Endothelial cell of umbilical vein (primary cell): ENCODE measurements at regions not wholly inside any gene's neighbourhood (a gene's known extent, or its start where the extent isn't known, plus 50 kb on each side); places are given as distances from the start of the nearest gene placed in this dataset.

ENCODE experiments used
- BruUV-seq: library from RNA; stranded (reverse); fragments of 400-500 nt; replicated peaks from 2 replicates; lab custom pipeline; 2021; lab: Mats Ljungman, UMichigan
- CTCF ChIA-PET: fragments of 300-600, 350-600 bp; sonication (Branson Sonifier 250); formaldehyde crosslinking; loops from one replicate; lab custom pipeline; 2021; ENCODE audit warnings: antibody characterized with exemption, inconsistent platforms; lab: Charles Lee
- POLR2A ChIA-PET: fragments of 300-600, 350-600 bp; sonication (Branson Sonifier 250); formaldehyde crosslinking; loops from one replicate; lab custom pipeline; 2021; ENCODE audit warnings: antibody characterized with exemption, inconsistent platforms; lab: Charles Lee
- DNase-seq: peaks from one replicate; pipeline ENCODE4 v3.0.0-alpha.2; 2011; ENCODE audit warnings: low read depth, low spot score
- FAIRE-seq: peaks from 2 replicates; lab custom pipeline; 2011; peaks lifted over from hg19 to GRCh38; lab: Jason Lieb, UNC
- H2AFZ ChIP-seq: 2 replicates; pipeline ENCODE4 v1.6.0; 2012; ENCODE audit warnings: low read depth, low read length, control low read depth, inconsistent platforms
- H3K27ac ChIP-seq: 2 replicates; pipeline ENCODE4 v1.5.1; 2011; ENCODE audit warnings: low read depth, mild to moderate bottlenecking, control low read depth, low read length, moderate library complexity; ENCODE audit not compliant: insufficient read depth
- H3K27me3 ChIP-seq, 2 experiments: 2 replicates each; pipeline versions ENCODE4 v1.6.0 to v1.6.1; 2011; ENCODE audit warnings: low read length in 2 of 2, mixed read lengths in 1 of 2; ENCODE audit not compliant: control insufficient read depth in 2 of 2, insufficient read depth in 2 of 2
- H3K36me3 ChIP-seq, 2 experiments: 2 replicates in 1 of 2; 3 replicates in 1 of 2; pipeline ENCODE4 v1.5.1; 2011; ENCODE audit warnings: low read length in 2 of 2, mild to moderate bottlenecking in 1 of 2, moderate library complexity in 1 of 2; ENCODE audit not compliant: control insufficient read depth in 2 of 2, insufficient read depth in 2 of 2; ENCODE audit errors: extremely low read depth in 1 of 2
- H3K4me1 ChIP-seq: 3 replicates; pipeline ENCODE4 v1.5.1; 2011; ENCODE audit warnings: mild to moderate bottlenecking, low read length; ENCODE audit not compliant: control insufficient read depth, insufficient read depth; ENCODE audit errors: extremely low read depth
- H3K4me2 ChIP-seq: 2 replicates; pipeline ENCODE4 v1.6.1; 2011; ENCODE audit warnings: low read length, control low read depth, mixed read lengths; ENCODE audit not compliant: insufficient read depth
- H3K4me3 ChIP-seq, 3 experiments: fragments of 200-600 bp in 1 of 3; sonication (generic), shearing (Covaris generic) in 1 of 3; replicated peaks in 1 of 3; 2 replicates each; pipeline ENCODE4 v1.5.1; 2011 to 2016; ENCODE audit warnings: control low read depth in 3 of 3, low read length in 3 of 3, mild to moderate bottlenecking in 2 of 3, inconsistent platforms in 1 of 3, low read depth in 1 of 3, moderate library complexity in 1 of 3; ENCODE audit not compliant: insufficient read depth in 1 of 3
- H3K79me2 ChIP-seq: 2 replicates; pipeline ENCODE4 v1.6.0; 2012; ENCODE audit warnings: low read length, inconsistent platforms; ENCODE audit not compliant: control insufficient read depth, insufficient read depth
- H3K9ac ChIP-seq: replicated peaks from 2 replicates; pipeline ENCODE3; 2011; ENCODE audit warnings: low read length, control low read depth; ENCODE audit not compliant: insufficient read depth; ENCODE audit errors: extremely low read depth
- H3K9me1 ChIP-seq: replicated peaks from 3 replicates; pipeline ENCODE4 v1.6.0; 2011; ENCODE audit warnings: mild to moderate bottlenecking, low read length; ENCODE audit not compliant: control insufficient read depth, insufficient read depth; ENCODE audit errors: extremely low read depth
- H3K9me3 ChIP-seq: replicated peaks from 2 replicates; pipeline ENCODE4 v1.5.1; 2012; ENCODE audit warnings: low read length, inconsistent platforms; ENCODE audit not compliant: control insufficient read depth, insufficient read depth
- H4K20me1 ChIP-seq: replicated peaks from 2 replicates; pipeline ENCODE3; 2011; ENCODE audit warnings: mild to moderate bottlenecking, low read length; ENCODE audit not compliant: control insufficient read depth, insufficient read depth; ENCODE audit errors: extremely low read depth
- EZH2 ChIP-seq: IDR thresholded peaks from 2 replicates; pipeline ENCODE4 v1.6.1; 2012; ENCODE audit warnings: borderline replicate concordance, low read depth, mild to moderate bottlenecking, moderate library complexity, low read length, inconsistent platforms; ENCODE audit not compliant: severe bottlenecking
- FOS ChIP-seq: IDR thresholded peaks from 2 replicates; pipeline ENCODE4 v1.6.1; 2011; ENCODE audit warnings: mild to moderate bottlenecking, low read length, moderate library complexity, borderline replicate concordance; ENCODE audit not compliant: insufficient read depth
- GATA2 ChIP-seq: IDR thresholded peaks from 2 replicates; pipeline ENCODE4 v1.7.0; 2011; ENCODE audit warnings: low read depth, mild to moderate bottlenecking, moderate library complexity, mixed read lengths, low read length; ENCODE audit not compliant: insufficient read length, insufficient read depth
- JUN ChIP-seq: IDR thresholded peaks from 2 replicates; pipeline ENCODE4 v1.6.1; 2011; ENCODE audit warnings: borderline replicate concordance, low read depth; ENCODE audit not compliant: insufficient read length, insufficient read depth
- MAX ChIP-seq: IDR thresholded peaks from 2 replicates; pipeline ENCODE4 v1.6.1; 2011; ENCODE audit not compliant: insufficient read depth, insufficient read length
- MYC ChIP-seq: IDR thresholded peaks from one replicate; pipeline ENCODE4 v1.6.1; 2011; ENCODE audit warnings: mild to moderate bottlenecking, low read depth, low read length
- POLR2A ChIP-seq: IDR thresholded peaks from 2 replicates; pipeline ENCODE4 v1.6.1; 2012; ENCODE audit warnings: low read depth, mild to moderate bottlenecking, control low read depth, low read length
- POLR2AphosphoS5 ChIP-seq: IDR thresholded peaks from 2 replicates; pipeline ENCODE4 v1.6.1; 2012; ENCODE audit warnings: low read depth, mild to moderate bottlenecking, control low read depth, low read length, moderate library complexity; ENCODE audit not compliant: insufficient read depth
- dilution Hi-C: fragments of 300-500 bp; cut with MboI; formaldehyde crosslinking; loops from one replicate; pipeline ENCODE4 v1.15.0; 2019; ENCODE audit warnings: low sequenced_read_pairs; ENCODE audit not compliant: extremely low pct_ligation_motif_present
- intact Hi-C: fragments of 100-400 bp; cut with micrococcal nuclease; formaldehyde crosslinking; loops from one replicate; pipeline ENCODE4 v1.10.0; 2022
- TF ChIP-seq, protein P1 (sequence below), 2 donors: IDR thresholded peaks; 1 replicate in 1 of 2; 2 replicates in 1 of 2; pipeline ENCODE4 v1.5.1; 2011; ENCODE audit warnings: low read length in 2 of 2, mild to moderate bottlenecking in 2 of 2, moderate library complexity in 2 of 2, control low read depth in 1 of 2, inconsistent platforms in 1 of 2, low read depth in 1 of 2; ENCODE audit not compliant: insufficient read depth in 1 of 2; ENCODE audit errors: extremely low read depth in 1 of 2

GRCh38 chr20:7161690-7162089, 394.2 kb downstream of the BMP2 start:
- TF ChIP-seq GATA2 (no peak), MYC (no peak), MAX (no peak), POLR2AphosphoS5 (no peak)
- TF ChIP-seq, protein P1, sequence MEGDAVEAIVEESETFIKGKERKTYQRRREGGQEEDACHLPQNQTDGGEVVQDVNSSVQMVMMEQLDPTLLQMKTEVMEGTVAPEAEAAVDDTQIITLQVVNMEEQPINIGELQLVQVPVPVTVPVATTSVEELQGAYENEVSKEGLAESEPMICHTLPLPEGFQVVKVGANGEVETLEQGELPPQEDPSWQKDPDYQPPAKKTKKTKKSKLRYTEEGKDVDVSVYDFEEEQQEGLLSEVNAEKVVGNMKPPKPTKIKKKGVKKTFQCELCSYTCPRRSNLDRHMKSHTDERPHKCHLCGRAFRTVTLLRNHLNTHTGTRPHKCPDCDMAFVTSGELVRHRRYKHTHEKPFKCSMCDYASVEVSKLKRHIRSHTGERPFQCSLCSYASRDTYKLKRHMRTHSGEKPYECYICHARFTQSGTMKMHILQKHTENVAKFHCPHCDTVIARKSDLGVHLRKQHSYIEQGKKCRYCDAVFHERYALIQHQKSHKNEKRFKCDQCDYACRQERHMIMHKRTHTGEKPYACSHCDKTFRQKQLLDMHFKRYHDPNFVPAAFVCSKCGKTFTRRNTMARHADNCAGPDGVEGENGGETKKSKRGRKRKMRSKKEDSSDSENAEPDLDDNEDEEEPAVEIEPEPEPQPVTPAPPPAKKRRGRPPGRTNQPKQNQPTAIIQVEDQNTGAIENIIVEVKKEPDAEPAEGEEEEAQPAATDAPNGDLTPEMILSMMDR (IDR thresholded peaks at IDR 0.05; ENCODE audit: extremely low read depth in 1 of 2, insufficient read depth in 1 of 2, low read depth in 1 of 2, low read length in 2 of 2) = peak in 1 of 2 donors; percentile 35

GRCh38 chr20:7171911-7172310, 404.4 kb downstream of the BMP2 start:
- POLR2A ChIA-PET = no interaction called here

More at GRCh38 chr20:7161690-7162089, 394.2 kb downstream of the BMP2 start:
- BruUV-seq = no TSS peak
- FAIRE-seq (no peak), DNase-seq (peak; percentile 36)
- Histone ChIP-seq H3K4me3 (no peak overlapping the region), H3K9ac (no peak overlapping the region), H3K79me2 (no peaks in the 10 kb centered on the region), H4K20me1 (no peaks in the 10 kb centered on the region), H3K36me3 (no peaks in the 10 kb centered on the region), H3K9me3 (no peaks in the 10 kb centered on the region), H2AFZ (no peak overlapping the region), H3K27me3 (no peaks in the 10 kb centered on the region), H3K4me1 (peaks cover 16% of the 10 kb centered on the region), H3K4me2 (no peak overlapping the region), H3K27ac (no peak overlapping the region), H3K9me1 (no peaks in the 10 kb centered on the region)
- CTCF ChIA-PET = interaction anchor here (0.9 to 1.8 kb wide), 9 partner anchors 9 to 897 kb away, joined by 3 to 11 read pairs (median 5); no protein-coding TSS in a partner anchor
- intact Hi-C loops (loop anchor here (2.0 to 5.0 kb wide), 3 partner anchors 333 to 579 kb away; partner anchors contain the start of gene BMP2), dilution Hi-C loops (no loop called here)
- POLR2A ChIA-PET = no interaction called here

More at GRCh38 chr20:7171911-7172310, 404.4 kb downstream of the BMP2 start:
- no peaks in the 10 kb centered on the region for H3K9me3 ChIP-seq
- CTCF ChIA-PET = interaction anchor here (1.6 to 2.0 kb wide), 2 partner anchors 10 kb away, joined by 3 to 7 read pairs; no protein-coding TSS in a partner anchor
- H3K36me3 ChIP-seq = no peaks in the 10 kb centered on the region
- TF ChIP-seq JUN = no peak
- TF ChIP-seq POLR2AphosphoS5 = no peak
- TF ChIP-seq GATA2 = no peak
- TF ChIP-seq, protein P1 (IDR thresholded peaks at IDR 0.05; ENCODE audit: extremely low read depth in 1 of 2, insufficient read depth in 1 of 2, low read depth in 1 of 2, low read length in 2 of 2) = no peak
- no peak for TF ChIP-seq EZH2
- TF ChIP-seq POLR2A = no peak
- TF ChIP-seq MAX = no peak
- no peak for TF ChIP-seq MYC
- no peak for TF ChIP-seq FOS
- no peaks in the 10 kb centered on the region for H4K20me1 ChIP-seq
- intact Hi-C loops = no loop called here
- H3K4me1 ChIP-seq = no peaks in the 10 kb centered on the region
- FAIRE-seq = no peak
- H2AFZ ChIP-seq = no peak overlapping the region
- BruUV-seq = no TSS peak
- H3K79me2 ChIP-seq = no peaks in the 10 kb centered on the region
- H3K4me2 ChIP-seq = no peak overlapping the region
- H3K9ac ChIP-seq = no peak overlapping the region
- H3K27ac ChIP-seq = no peak overlapping the region
- dilution Hi-C loops = no loop called here
- H3K4me3 ChIP-seq = no peak overlapping the region
- H3K9me1 ChIP-seq = no peaks in the 10 kb centered on the region
- H3K27me3 ChIP-seq = no peaks in the 10 kb centered on the region
- no peak for DNase-seq
